ENCODE measurements at regions not wholly inside any gene's neighbourhood (a gene's known extent, or its start where the extent isn't known, plus 50 kb on each side); places are given as distances from the start of the nearest gene placed in this dataset.

DNA sequence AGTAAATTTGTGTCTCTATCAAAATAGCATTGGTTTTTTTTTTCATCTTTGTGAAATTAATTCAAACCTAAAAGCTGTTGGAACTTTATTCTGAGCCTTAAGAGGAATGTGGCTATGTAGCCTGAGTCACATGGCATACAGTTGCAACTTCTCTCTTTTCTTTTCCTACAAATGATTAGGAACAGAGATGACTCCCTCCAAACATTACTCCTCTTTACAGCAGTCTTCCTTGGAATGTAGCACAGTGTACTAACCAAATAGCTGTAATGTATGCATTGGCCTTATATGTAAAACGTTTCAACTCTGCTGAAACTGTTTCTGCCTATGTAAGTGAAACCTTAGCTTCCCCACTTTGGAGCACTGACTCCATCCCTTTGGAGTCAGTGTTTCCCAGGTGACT is 100.9 kb upstream of the MAP1B start:
- TF ChIP-seq, protein P1, sequence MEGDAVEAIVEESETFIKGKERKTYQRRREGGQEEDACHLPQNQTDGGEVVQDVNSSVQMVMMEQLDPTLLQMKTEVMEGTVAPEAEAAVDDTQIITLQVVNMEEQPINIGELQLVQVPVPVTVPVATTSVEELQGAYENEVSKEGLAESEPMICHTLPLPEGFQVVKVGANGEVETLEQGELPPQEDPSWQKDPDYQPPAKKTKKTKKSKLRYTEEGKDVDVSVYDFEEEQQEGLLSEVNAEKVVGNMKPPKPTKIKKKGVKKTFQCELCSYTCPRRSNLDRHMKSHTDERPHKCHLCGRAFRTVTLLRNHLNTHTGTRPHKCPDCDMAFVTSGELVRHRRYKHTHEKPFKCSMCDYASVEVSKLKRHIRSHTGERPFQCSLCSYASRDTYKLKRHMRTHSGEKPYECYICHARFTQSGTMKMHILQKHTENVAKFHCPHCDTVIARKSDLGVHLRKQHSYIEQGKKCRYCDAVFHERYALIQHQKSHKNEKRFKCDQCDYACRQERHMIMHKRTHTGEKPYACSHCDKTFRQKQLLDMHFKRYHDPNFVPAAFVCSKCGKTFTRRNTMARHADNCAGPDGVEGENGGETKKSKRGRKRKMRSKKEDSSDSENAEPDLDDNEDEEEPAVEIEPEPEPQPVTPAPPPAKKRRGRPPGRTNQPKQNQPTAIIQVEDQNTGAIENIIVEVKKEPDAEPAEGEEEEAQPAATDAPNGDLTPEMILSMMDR (IDR thresholded peaks at IDR 0.05), result no peak
- TF ChIP-seq POLR2A (IDR thresholded peaks at IDR 0.05), result no peak
